ENCODE measurements at regions not wholly inside any gene's neighbourhood (a gene's known extent, or its start where the extent isn't known, plus 50 kb on each side); places are given as distances from the start of the nearest gene placed in this dataset.

GRCh38 chr16:76182041-76182635 lies 95.1 kb upstream of the CNTNAP4 start:
- TF ChIP-seq CTCF (IDR thresholded peaks at IDR 0.05; ENCODE audit: insufficient read depth, missing control alignments), result no peak
- FAIRE-seq (no peak), DNase-seq (ENCODE audit: insufficient read length, low spot score) (no peak)

- FAIRE-seq (no peak), DNase-seq (ENCODE audit: insufficient read length, low spot score) (no peak)
- TF ChIP-seq CTCF (IDR thresholded peaks at IDR 0.05; ENCODE audit: insufficient read depth, missing control alignments), result no peak
Observed at GRCh38 chr16:76183647-76184046, 93.6 kb upstream of the CNTNAP4 start.

GRCh38 chr16:76190057-76190456 lies 87.1 kb upstream of the CNTNAP4 start:
- FAIRE-seq, result no peak
- no peak for TF ChIP-seq CTCF (IDR thresholded peaks at IDR 0.05; ENCODE audit: insufficient read depth, missing control alignments)
- DNase-seq (ENCODE audit: insufficient read length, low spot score), result no peak

GRCh38 chr16:76190480-76190879 lies 86.7 kb upstream of the CNTNAP4 start:
- TF ChIP-seq CTCF (IDR thresholded peaks at IDR 0.05; ENCODE audit: insufficient read depth, missing control alignments), result no peak
- FAIRE-seq, result no peak
- no peak for DNase-seq (ENCODE audit: insufficient read length, low spot score)

- DNase-seq (ENCODE audit: insufficient read length, low spot score), result no peak
- FAIRE-seq, result no peak
Observed at GRCh38 chr16:76193906-76194615, 83.1 kb upstream of the CNTNAP4 start.

GRCh38 chr16:76194616-76195015 lies 82.6 kb upstream of the CNTNAP4 start:
- no peak for FAIRE-seq
- no peak for DNase-seq (ENCODE audit: insufficient read length, low spot score)
- TF ChIP-seq CTCF (IDR thresholded peaks at IDR 0.05; ENCODE audit: insufficient read depth, missing control alignments), result no peak

More at GRCh38 chr16:76193906-76194615, 83.1 kb upstream of the CNTNAP4 start:
- TF ChIP-seq CTCF (IDR thresholded peaks at IDR 0.05; ENCODE audit: insufficient read depth, missing control alignments), result no peak

GRCh38 chr16:76195056-76195455 lies 82.1 kb upstream of the CNTNAP4 start:
- DNase-seq (ENCODE audit: insufficient read length, low spot score), result no peak
- TF ChIP-seq CTCF (IDR thresholded peaks at IDR 0.05; ENCODE audit: insufficient read depth, missing control alignments), result no peak
- no peak for FAIRE-seq
